ENCODE measurements at regions not wholly inside any gene's neighbourhood (a gene's known extent, or its start where the extent isn't known, plus 50 kb on each side); places are given as distances from the start of the nearest gene placed in this dataset.

DNA sequence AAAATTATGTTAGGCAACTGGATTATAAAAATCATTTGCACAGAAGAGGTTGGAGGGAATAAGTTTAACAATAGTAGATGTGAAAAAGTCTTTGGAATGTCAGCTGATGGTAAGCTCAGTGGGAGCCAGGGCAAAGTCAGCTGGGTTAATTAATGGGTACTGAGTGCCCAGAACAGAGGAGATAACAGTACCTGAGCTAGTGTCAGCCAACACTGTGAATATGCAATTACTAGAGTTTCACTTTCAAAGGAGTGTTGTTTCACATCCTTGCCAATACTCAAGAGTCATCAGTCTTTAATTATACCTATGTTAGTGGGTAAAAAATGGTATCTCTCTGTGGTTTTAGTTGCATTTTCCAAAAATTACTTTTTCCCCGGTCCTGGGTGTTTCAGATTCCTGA lies 135.1 kb downstream of the KIF4B start:
- ChIA-PET POLR2A (ENCODE audit: unreplicated experiment) (no interaction called here), CTCF (no interaction called here)
- no peak overlapping the region for H4K8ac ChIP-seq (ENCODE audit: low read depth in 2 of 2, low read length in 2 of 2)
- no peaks in the 10 kb centered on the region for H3K9me1 ChIP-seq (ENCODE audit: insufficient read depth, low read length)
- H3K79me1 ChIP-seq (ENCODE audit: low read depth in 1 of 2, low read length in 2 of 2): no peaks in the 10 kb centered on the region
- in situ Hi-C loops (cut with MboI; ENCODE audit: low sequenced_read_pairs): no loop called here
- no peak overlapping the region for H2AK9ac ChIP-seq (replicated peaks; ENCODE audit: low read depth, low read length, poor library complexity)
- no peaks in the 10 kb centered on the region for H3K36me3 ChIP-seq (ENCODE audit: control insufficient read depth, insufficient read depth, low read length)
- WGBS, 2 experiments (ENCODE audit: extremely low coverage in 2 of 2, insufficient read length in 1 of 2): no CpG with 5 or more reads among the region's 1 CpG
- H3K4me1 ChIP-seq (ENCODE audit: control insufficient read depth, insufficient read depth, low read length): no peaks in the 10 kb centered on the region
- H3K14ac ChIP-seq (replicated peaks; ENCODE audit: low read depth, low read length): no peak overlapping the region
- no peak overlapping the region for H3K4ac ChIP-seq (ENCODE audit: low read depth, low read length)
- TF ChIP-seq MAZ (IDR thresholded peaks at IDR 0.05; ENCODE audit: borderline replicate concordance, low read depth, low read length) (no peak), FOS (IDR thresholded peaks at IDR 0.05; ENCODE audit: low read depth, low read length) (no peak), MXI1 (IDR thresholded peaks at IDR 0.05; ENCODE audit: borderline replicate concordance, low read depth, low read length) (no peak)
- DNase-seq (no peak), ATAC-seq (ENCODE audit: low read depth) (no peak)
- no peak overlapping the region for H2BK20ac ChIP-seq (ENCODE audit: low read depth, low read length)
- no peak overlapping the region for H3K23ac ChIP-seq (ENCODE audit: low read depth, low read length)
- no peak overlapping the region for H4K5ac ChIP-seq (ENCODE audit: low read depth, low read length)
- H2AFZ ChIP-seq (replicated peaks; ENCODE audit: low read length, poor library complexity): no peak overlapping the region
- no peaks in the 10 kb centered on the region for H3K9me3 ChIP-seq (ENCODE audit: control insufficient read depth, insufficient read depth, low read length)
- BruUV-seq (replicated peaks): no TSS peak
- no peaks in the 10 kb centered on the region for H4K20me1 ChIP-seq (ENCODE audit: insufficient read depth, low read length)
- H3K4me2 ChIP-seq (ENCODE audit: low read depth, low read length): no peak overlapping the region
- H3K4me3 ChIP-seq (ENCODE audit: insufficient read depth, low read depth, low read length): no peak overlapping the region
- H3K56ac ChIP-seq (ENCODE audit: extremely low read depth, insufficient read depth, low read length): no peak overlapping the region
- no peaks in the 10 kb centered on the region for H3K27me3 ChIP-seq (ENCODE audit: control insufficient read depth, insufficient read depth, low read length)
- no peak overlapping the region for H2BK5ac ChIP-seq (ENCODE audit: low read depth, low read length, poor library complexity, severe bottlenecking)
- H2BK120ac ChIP-seq (ENCODE audit: low read depth, low read length): no peak overlapping the region
- no peak overlapping the region for H3K18ac ChIP-seq (ENCODE audit: low read depth, low read length)
- no peak overlapping the region for H2AK5ac ChIP-seq (ENCODE audit: low read depth, low read length)
- no peak overlapping the region for H3K9ac ChIP-seq (ENCODE audit: low read depth, low read length)
- no peak overlapping the region for H3K27ac ChIP-seq (ENCODE audit: insufficient read depth, low read length)
- intact Hi-C loops (cut with micrococcal nuclease): no loop called here
- no peak overlapping the region for H4K91ac ChIP-seq (ENCODE audit: insufficient read depth, low read depth, low read length)
- dilution Hi-C loops (cut with HindIII; ENCODE audit: low sequenced_read_pairs, unreplicated experiment): no loop called here
- H2BK15ac ChIP-seq (ENCODE audit: low read depth, low read length): no peak overlapping the region
